ENCODE measurements at regions not wholly inside any gene's neighbourhood (a gene's known extent, or its start where the extent isn't known, plus 50 kb on each side); places are given as distances from the start of the nearest gene placed in this dataset.

DNA sequence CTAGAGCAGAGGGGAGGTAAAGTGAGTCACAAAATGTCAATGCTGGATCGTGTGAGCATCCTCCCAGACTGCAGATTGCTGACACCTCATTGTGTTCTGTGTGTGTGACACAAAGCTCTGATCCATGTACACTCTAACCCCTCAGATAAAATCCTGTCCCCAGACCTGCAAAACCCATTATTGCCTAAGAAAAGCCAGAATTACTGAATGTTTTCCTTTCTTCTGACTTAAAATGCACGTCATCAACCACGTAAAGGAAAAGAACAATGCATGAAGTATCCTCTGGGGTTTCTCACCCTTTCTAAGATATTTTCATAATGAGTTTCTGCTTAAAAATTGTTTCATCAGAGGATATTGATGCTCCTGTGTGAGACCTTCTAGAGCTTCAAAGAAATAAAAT, 218.0 kb upstream of the PREP start:
- H2AFZ ChIP-seq (ENCODE audit: low read depth, low read length), result no peak overlapping the region
- H3K9me3 ChIP-seq (replicated peaks; ENCODE audit: control insufficient read depth, insufficient read depth, low read length), result no peaks in the 10 kb centered on the region
- intact Hi-C loops (cut with micrococcal nuclease), result no loop called here
- no peaks in the 10 kb centered on the region for H3K4me1 ChIP-seq (ENCODE audit: control insufficient read depth, extremely low read depth, insufficient read depth, low read length)
- FAIRE-seq (no peak), DNase-seq (ENCODE audit: low read depth, low spot score) (no peak)
- H3K4me2 ChIP-seq (ENCODE audit: insufficient read depth, low read length), result no peak overlapping the region
- no peaks in the 10 kb centered on the region for H3K27me3 ChIP-seq (ENCODE audit: control insufficient read depth in 2 of 2, insufficient read depth in 2 of 2, low read length in 2 of 2)
- no peak overlapping the region for H3K4me3 ChIP-seq (replicated peaks in 1 of 3; ENCODE audit: insufficient read depth in 1 of 3, low read depth in 1 of 3, low read length in 3 of 3)
- no peaks in the 10 kb centered on the region for H3K9me1 ChIP-seq (replicated peaks; ENCODE audit: control insufficient read depth, extremely low read depth, insufficient read depth, low read length)
- no peak overlapping the region for H3K9ac ChIP-seq (replicated peaks; ENCODE audit: extremely low read depth, insufficient read depth, low read length)
- dilution Hi-C loops (cut with MboI; ENCODE audit: extremely low pct_ligation_motif_present, low sequenced_read_pairs), result no loop called here
- ChIA-PET POLR2A (no interaction called here), CTCF (no interaction called here)
- no peaks in the 10 kb centered on the region for H4K20me1 ChIP-seq (replicated peaks; ENCODE audit: control insufficient read depth, extremely low read depth, insufficient read depth, low read length)
- no peaks in the 10 kb centered on the region for H3K36me3 ChIP-seq (ENCODE audit: control insufficient read depth in 2 of 2, extremely low read depth in 1 of 2, insufficient read depth in 2 of 2, low read length in 2 of 2)
- no peak overlapping the region for H3K27ac ChIP-seq (ENCODE audit: insufficient read depth, low read depth, low read length)
- H3K79me2 ChIP-seq (ENCODE audit: control insufficient read depth, insufficient read depth, low read length), result no peaks in the 10 kb centered on the region
- no TSS peak for BruUV-seq (replicated peaks)
- no peak for TF ChIP-seq GATA2 (IDR thresholded peaks at IDR 0.05; ENCODE audit: insufficient read depth, insufficient read length, low read depth, low read length)
- TF ChIP-seq, protein P1, sequence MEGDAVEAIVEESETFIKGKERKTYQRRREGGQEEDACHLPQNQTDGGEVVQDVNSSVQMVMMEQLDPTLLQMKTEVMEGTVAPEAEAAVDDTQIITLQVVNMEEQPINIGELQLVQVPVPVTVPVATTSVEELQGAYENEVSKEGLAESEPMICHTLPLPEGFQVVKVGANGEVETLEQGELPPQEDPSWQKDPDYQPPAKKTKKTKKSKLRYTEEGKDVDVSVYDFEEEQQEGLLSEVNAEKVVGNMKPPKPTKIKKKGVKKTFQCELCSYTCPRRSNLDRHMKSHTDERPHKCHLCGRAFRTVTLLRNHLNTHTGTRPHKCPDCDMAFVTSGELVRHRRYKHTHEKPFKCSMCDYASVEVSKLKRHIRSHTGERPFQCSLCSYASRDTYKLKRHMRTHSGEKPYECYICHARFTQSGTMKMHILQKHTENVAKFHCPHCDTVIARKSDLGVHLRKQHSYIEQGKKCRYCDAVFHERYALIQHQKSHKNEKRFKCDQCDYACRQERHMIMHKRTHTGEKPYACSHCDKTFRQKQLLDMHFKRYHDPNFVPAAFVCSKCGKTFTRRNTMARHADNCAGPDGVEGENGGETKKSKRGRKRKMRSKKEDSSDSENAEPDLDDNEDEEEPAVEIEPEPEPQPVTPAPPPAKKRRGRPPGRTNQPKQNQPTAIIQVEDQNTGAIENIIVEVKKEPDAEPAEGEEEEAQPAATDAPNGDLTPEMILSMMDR (IDR thresholded peaks at IDR 0.05; ENCODE audit: extremely low read depth in 1 of 2, insufficient read depth in 1 of 2, low read depth in 1 of 2, low read length in 2 of 2), result no peak

DNA sequence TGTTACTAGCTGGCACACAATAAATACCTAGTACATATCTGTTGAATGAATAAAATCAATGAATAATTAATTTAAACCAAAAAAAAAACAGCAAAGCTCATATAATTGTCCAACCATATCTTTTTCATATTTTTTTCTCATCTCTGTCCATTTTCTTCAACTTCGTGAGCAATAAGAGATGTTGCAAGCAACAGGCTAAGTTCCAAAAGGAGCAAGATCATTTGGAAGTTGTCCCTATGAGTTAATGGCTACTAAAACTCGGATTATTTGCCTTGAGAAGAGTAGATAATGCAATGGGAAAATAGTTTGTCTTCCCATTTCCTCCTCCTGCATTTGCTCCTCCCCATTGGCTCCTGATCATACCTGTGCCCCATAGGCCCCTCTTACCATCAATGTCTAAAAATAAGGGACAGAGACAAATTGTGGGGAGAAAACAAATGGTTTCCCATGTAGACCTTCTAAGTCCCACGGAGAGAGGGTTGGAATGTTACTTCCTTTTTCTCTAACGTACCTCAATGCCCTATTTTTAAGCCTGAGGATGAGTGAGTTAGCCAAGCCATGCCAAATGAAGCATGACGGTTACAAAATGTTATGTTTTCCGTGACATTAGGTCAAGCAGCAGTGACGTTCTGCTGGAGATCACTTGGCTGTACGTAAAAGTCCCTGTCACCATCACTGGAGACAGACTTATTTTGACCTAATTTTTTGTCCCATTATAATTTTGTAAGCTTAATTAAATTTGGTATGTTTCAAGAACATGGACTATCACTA, 217.3 kb upstream of the PREP start:
- Histone ChIP-seq H3K9me3 (replicated peaks; ENCODE audit: control insufficient read depth, insufficient read depth, low read length) (no peaks in the 10 kb centered on the region), H3K4me3 (replicated peaks in 1 of 3; ENCODE audit: insufficient read depth in 1 of 3, low read depth in 1 of 3, low read length in 3 of 3) (no peak overlapping the region), H3K36me3 (ENCODE audit: control insufficient read depth in 2 of 2, extremely low read depth in 1 of 2, insufficient read depth in 2 of 2, low read length in 2 of 2) (no peaks in the 10 kb centered on the region), H3K9me1 (replicated peaks; ENCODE audit: control insufficient read depth, extremely low read depth, insufficient read depth, low read length) (no peaks in the 10 kb centered on the region), H4K20me1 (replicated peaks; ENCODE audit: control insufficient read depth, extremely low read depth, insufficient read depth, low read length) (no peaks in the 10 kb centered on the region), H3K4me2 (ENCODE audit: insufficient read depth, low read length) (no peak overlapping the region), H3K4me1 (ENCODE audit: control insufficient read depth, extremely low read depth, insufficient read depth, low read length) (no peaks in the 10 kb centered on the region), H3K79me2 (ENCODE audit: control insufficient read depth, insufficient read depth, low read length) (no peaks in the 10 kb centered on the region), H3K9ac (replicated peaks; ENCODE audit: extremely low read depth, insufficient read depth, low read length) (no peak overlapping the region), H3K27ac (ENCODE audit: insufficient read depth, low read depth, low read length) (no peak overlapping the region), H3K27me3 (ENCODE audit: control insufficient read depth in 2 of 2, insufficient read depth in 2 of 2, low read length in 2 of 2) (no peaks in the 10 kb centered on the region), H2AFZ (ENCODE audit: low read depth, low read length) (no peak overlapping the region)
- FAIRE-seq, result no peak
- POLR2A ChIA-PET, result no interaction called here
- DNase-seq (ENCODE audit: low read depth, low spot score), result no peak
- TF ChIP-seq, protein P2, sequence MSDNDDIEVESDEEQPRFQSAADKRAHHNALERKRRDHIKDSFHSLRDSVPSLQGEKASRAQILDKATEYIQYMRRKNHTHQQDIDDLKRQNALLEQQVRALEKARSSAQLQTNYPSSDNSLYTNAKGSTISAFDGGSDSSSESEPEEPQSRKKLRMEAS (IDR thresholded peaks at IDR 0.05; ENCODE audit: insufficient read depth, insufficient read length), result no peak
- TF ChIP-seq, protein P1 (IDR thresholded peaks at IDR 0.05; ENCODE audit: extremely low read depth in 1 of 2, insufficient read depth in 1 of 2, low read depth in 1 of 2, low read length in 2 of 2), result no peak
- TF ChIP-seq POLR2A (IDR thresholded peaks at IDR 0.05; ENCODE audit: low read depth, low read length), result no peak
- no peak for TF ChIP-seq FOS (IDR thresholded peaks at IDR 0.05; ENCODE audit: borderline replicate concordance, insufficient read depth, low read length)
- no peak for TF ChIP-seq JUN (IDR thresholded peaks at IDR 0.05; ENCODE audit: borderline replicate concordance, insufficient read depth, insufficient read length, low read depth)
- intact Hi-C loops (cut with micrococcal nuclease) (no loop called here), dilution Hi-C loops (cut with MboI; ENCODE audit: extremely low pct_ligation_motif_present, low sequenced_read_pairs) (no loop called here)
- CTCF ChIA-PET, result interaction anchor here (1.0 kb wide), 1 partner anchor 77 kb away, joined by 3 read pairs; no protein-coding TSS in a partner anchor
- BruUV-seq (replicated peaks), result no TSS peak
